ENCODE measurements at regions not wholly inside any gene's neighbourhood (a gene's known extent, or its start where the extent isn't known, plus 50 kb on each side); places are given as distances from the start of the nearest gene placed in this dataset.
A peak's percentile ranks its signal among the peaks of the same experiment; 100 is the strongest.

DNA sequence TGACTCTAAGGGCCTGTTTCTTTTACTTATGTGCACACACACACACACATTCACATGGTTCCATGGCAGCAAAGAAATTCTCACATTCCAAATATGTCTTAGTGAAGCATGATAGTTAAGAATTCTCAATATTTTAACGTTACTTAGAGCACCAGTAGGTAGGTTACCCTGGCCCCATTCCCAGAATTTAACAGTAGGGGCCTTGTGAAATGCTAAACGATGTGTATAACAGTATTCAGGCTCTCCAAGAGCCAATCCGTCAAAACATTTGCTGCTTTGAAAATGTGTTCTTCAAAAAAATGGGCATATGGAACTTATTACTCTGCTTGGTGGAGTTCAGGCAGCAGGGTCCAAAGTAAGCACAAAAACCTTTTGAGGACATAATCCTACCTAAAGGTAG is 93.7 kb upstream of the DAB2 start:
- H3K36me3 ChIP-seq (ENCODE audit: low read depth), result no peaks in the 10 kb centered on the region
- intact Hi-C loops (cut with DNase I, micrococcal nuclease), result no loop called here
- DNase-seq (no peak), ATAC-seq (no peak)
- no peaks in the 10 kb centered on the region for H3K4me1 ChIP-seq (ENCODE audit: low read depth)
- no peaks in the 10 kb centered on the region for H3K9me3 ChIP-seq
- H3K4me3 ChIP-seq, result no peak overlapping the region
- TF ChIP-seq, protein P1, sequence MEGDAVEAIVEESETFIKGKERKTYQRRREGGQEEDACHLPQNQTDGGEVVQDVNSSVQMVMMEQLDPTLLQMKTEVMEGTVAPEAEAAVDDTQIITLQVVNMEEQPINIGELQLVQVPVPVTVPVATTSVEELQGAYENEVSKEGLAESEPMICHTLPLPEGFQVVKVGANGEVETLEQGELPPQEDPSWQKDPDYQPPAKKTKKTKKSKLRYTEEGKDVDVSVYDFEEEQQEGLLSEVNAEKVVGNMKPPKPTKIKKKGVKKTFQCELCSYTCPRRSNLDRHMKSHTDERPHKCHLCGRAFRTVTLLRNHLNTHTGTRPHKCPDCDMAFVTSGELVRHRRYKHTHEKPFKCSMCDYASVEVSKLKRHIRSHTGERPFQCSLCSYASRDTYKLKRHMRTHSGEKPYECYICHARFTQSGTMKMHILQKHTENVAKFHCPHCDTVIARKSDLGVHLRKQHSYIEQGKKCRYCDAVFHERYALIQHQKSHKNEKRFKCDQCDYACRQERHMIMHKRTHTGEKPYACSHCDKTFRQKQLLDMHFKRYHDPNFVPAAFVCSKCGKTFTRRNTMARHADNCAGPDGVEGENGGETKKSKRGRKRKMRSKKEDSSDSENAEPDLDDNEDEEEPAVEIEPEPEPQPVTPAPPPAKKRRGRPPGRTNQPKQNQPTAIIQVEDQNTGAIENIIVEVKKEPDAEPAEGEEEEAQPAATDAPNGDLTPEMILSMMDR (IDR thresholded peaks at IDR 0.05), result no peak

DNA sequence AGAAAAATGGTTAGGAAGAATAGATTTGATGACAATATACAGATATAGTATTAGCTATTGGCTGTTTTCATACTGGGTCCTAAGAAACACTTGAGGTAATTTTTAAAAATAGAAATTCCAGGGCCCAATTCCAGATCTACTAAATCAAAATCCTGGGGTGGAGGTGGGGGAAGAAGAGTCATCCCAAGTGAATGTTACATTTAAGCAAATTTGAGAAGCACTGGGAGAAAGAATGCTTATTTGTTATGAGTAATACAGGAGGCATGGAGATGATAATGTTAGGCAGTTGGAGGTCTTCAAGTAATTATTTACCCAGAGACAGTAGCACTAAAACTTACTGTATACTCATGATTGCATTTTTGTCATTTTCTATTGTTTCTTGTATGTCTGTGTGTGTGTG is 93.0 kb upstream of the DAB2 start:
- no peak overlapping the region for H3K4me3 ChIP-seq
- ATAC-seq (no peak), DNase-seq (no peak)
- intact Hi-C loops (cut with DNase I, micrococcal nuclease), result no loop called here
- H3K4me1 ChIP-seq (ENCODE audit: low read depth), result peaks cover 5% of the 10 kb centered on the region
- no peaks in the 10 kb centered on the region for H3K36me3 ChIP-seq (ENCODE audit: low read depth)
- no peaks in the 10 kb centered on the region for H3K9me3 ChIP-seq
- TF ChIP-seq, protein P1 (IDR thresholded peaks at IDR 0.05), result no peak

DNA sequence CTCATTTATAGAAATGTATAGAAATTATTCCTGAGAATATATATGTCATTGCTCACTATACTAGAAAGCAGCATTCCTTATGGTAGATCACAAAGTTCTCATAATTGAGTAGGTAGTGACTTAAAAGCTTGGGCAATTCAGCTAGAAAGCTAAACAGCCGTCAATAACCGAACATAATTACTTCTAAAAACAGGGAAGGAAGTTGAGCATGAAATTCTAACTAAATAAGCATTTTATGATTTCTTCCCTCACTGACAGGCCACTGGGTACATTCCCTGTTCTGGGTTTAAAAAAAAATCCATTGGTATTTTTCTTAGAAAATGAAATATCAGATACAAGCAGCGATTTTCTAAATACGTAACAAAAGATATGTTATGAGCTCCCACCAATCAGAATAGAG is 91.1 kb upstream of the DAB2 start:
- no peak overlapping the region for H3K4me3 ChIP-seq
- peaks cover 5% of the 10 kb centered on the region for H3K4me1 ChIP-seq (ENCODE audit: low read depth)
- DNase-seq (no peak), ATAC-seq (no peak)
- intact Hi-C loops (cut with DNase I, micrococcal nuclease), result no loop called here
- H3K9me3 ChIP-seq, result no peaks in the 10 kb centered on the region
- TF ChIP-seq, protein P1 (IDR thresholded peaks at IDR 0.05), result no peak
- H3K36me3 ChIP-seq (ENCODE audit: low read depth), result no peaks in the 10 kb centered on the region

DNA sequence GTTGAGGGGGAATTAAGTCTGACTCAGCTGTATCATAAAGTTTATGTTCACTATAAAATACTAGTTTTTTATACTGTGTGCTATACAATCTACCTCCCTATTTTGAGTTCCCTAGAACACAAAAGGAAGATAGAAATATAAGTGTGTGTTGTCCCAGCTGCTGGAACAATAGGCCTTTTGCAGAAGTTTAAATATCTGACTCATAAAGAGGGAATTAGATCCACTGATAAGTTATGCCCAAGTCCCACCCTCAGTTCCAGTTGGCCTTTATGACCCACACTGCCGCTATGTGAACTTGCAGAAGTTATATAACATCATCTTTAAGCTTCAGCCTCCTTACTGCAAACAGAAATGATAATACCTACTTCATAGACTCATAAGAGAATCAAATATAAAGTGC is 88.5 kb upstream of the DAB2 start:
- DNase-seq (peak in 1 of 3 donors; percentile 48), ATAC-seq (peak; percentile 96)
- Histone ChIP-seq H3K4me1 (ENCODE audit: low read depth) (peaks cover 5% of the 10 kb centered on the region), H3K9me3 (no peaks in the 10 kb centered on the region), H3K4me3 (no peak overlapping the region), H3K36me3 (ENCODE audit: low read depth) (no peaks in the 10 kb centered on the region)
- TF ChIP-seq, protein P1 (IDR thresholded peaks at IDR 0.05), result no peak
- intact Hi-C loops (cut with DNase I, micrococcal nuclease), result no loop called here

DNA sequence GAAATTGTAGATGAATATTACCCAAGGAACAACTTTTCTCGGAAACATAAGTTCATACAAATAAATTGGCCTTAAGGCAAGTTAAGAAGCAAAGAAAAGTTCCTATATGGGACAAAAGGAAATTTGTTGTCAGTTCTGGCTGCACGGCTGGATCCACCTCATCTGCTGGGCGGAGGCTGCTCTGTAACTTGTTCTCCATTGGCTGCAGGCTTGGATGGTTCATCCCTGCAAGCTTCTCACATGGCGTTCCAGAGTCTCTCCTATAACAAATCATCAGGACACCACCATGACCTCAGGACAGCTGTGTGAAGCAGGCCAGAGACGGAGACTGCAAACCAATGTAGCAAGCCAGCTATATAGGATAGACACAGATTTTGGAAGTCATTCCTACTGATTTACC is 81.4 kb upstream of the DAB2 start:
- Histone ChIP-seq H3K9me3 (no peaks in the 10 kb centered on the region), H3K4me1 (ENCODE audit: low read depth) (no peaks in the 10 kb centered on the region), H3K36me3 (ENCODE audit: low read depth) (no peaks in the 10 kb centered on the region), H3K4me3 (no peak overlapping the region)
- intact Hi-C loops (cut with DNase I, micrococcal nuclease), result no loop called here
- DNase-seq (no peak), ATAC-seq (peak; percentile 8)
- TF ChIP-seq, protein P1 (IDR thresholded peaks at IDR 0.05), result no peak

DNA sequence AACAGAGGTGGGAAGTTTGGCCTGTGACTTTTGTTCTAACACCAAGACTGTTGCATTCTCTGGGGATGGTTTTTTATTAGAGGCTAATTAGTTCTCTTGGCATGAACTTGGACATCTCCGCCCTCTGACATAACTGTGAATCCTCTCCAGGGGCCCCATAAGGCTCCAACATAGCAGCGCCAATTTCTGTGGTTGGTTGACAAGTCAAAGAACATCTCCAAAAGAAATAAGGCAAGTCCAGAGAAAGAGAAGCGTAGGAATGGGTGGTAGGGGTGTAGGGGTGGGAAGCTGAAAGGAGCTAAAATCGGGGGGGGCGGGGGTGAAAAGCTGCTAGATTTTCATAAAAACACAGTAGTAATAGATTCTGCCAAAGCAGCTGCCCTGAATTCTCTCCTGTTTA is 81.0 kb upstream of the DAB2 start:
- DNase-seq, result no peak
- H3K4me1 ChIP-seq (ENCODE audit: low read depth), result no peaks in the 10 kb centered on the region
- H3K9me3 ChIP-seq, result no peaks in the 10 kb centered on the region
- H3K36me3 ChIP-seq (ENCODE audit: low read depth), result no peaks in the 10 kb centered on the region
- H3K4me3 ChIP-seq, result no peak overlapping the region
- ATAC-seq, result no peak
- TF ChIP-seq, protein P1 (IDR thresholded peaks at IDR 0.05), result no peak
- intact Hi-C loops (cut with DNase I, micrococcal nuclease), result no loop called here
